ENCODE measurements at regions not wholly inside any gene's neighbourhood (a gene's known extent, or its start where the extent isn't known, plus 50 kb on each side); places are given as distances from the start of the nearest gene placed in this dataset.

DNA sequence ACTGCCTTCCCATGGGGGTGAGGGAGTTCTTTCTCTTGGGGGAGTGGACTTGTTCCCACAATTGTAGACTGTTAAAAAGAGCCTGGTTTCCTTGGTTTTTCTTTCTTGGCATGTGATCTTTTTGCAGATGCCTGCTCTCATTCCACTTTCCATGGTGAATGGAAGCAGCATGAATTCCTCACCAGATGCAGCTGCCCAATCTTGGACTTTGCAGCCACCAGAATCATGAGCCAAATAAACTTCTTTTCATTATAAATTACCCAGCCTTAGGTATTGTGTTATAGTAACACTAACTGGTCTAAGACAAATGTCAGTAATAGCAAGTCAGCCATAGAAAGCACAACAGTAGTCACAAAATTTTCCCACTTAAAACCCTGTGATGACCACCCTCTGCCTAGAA, 260.5 kb upstream of the THBS1 start:
- H3K4me3 ChIP-seq (ENCODE audit: low read depth, low read length), result no peak overlapping the region
- H3K27me3 ChIP-seq (ENCODE audit: insufficient read depth, low read length), result no peaks in the 10 kb centered on the region
- H3K4me1 ChIP-seq (ENCODE audit: control insufficient read depth, insufficient read depth, low read length, unreplicated experiment), result no peaks in the 10 kb centered on the region
- no peak overlapping the region for H2AFZ ChIP-seq (ENCODE audit: low read length, unreplicated experiment)
- no peak overlapping the region for H3K27ac ChIP-seq (ENCODE audit: low read depth, low read length)
- no peaks in the 10 kb centered on the region for H3K36me3 ChIP-seq (ENCODE audit: insufficient read depth, low read length)
- H3K79me2 ChIP-seq (ENCODE audit: control insufficient read depth, insufficient read depth, low read length, unreplicated experiment), result no peaks in the 10 kb centered on the region

DNA sequence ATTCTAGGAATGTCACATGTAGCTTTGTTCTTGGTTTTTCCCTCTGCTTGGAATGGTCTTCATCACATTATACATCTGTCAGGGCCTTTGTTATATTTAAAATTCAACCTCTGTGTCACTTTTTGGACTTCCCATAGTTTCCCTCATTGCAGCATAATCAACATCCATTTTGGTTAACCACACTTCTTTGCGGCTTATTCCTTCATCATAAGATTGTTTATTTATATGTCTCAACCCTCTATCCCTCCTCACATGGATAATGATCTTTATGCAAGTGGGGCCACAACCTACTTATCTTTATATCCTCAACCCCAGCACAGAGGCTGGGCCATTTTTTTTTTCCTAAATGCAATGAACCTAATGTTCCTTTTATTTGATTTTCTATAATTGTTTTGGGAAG, 260.0 kb upstream of the THBS1 start:
- Histone ChIP-seq H3K4me3 (ENCODE audit: low read depth, low read length) (no peak overlapping the region), H3K27me3 (ENCODE audit: insufficient read depth, low read length) (no peaks in the 10 kb centered on the region)

DNA sequence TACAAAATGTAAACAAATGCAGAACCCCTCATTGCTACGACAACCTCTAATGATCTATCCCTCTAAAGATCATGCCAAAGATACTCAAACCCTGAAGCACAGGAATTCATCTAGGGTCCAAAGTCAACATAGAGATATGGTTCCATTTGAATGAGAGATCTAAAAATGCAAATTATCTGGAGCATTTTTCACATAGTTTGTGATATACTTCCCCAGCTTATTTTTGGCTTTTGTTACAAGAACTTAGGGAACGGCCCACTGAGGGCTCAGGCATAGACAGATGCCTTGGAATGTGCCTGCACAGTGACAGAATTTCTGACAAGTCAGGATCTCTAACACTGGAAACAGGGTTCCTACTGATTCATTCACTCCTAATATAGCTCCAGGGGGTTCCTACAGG, 258.9 kb upstream of the THBS1 start:
- Histone ChIP-seq H3K36me3 (ENCODE audit: insufficient read depth, low read length) (no peaks in the 10 kb centered on the region), H3K27me3 (ENCODE audit: insufficient read depth, low read length) (no peaks in the 10 kb centered on the region), H2AFZ (ENCODE audit: low read length, unreplicated experiment) (peak overlapping the region; percentile 61), H3K79me2 (ENCODE audit: control insufficient read depth, insufficient read depth, low read length, unreplicated experiment) (no peaks in the 10 kb centered on the region), H3K27ac (ENCODE audit: low read depth, low read length) (no peak overlapping the region), H3K4me1 (ENCODE audit: control insufficient read depth, insufficient read depth, low read length, unreplicated experiment) (no peaks in the 10 kb centered on the region), H3K4me3 (ENCODE audit: low read depth, low read length) (no peak overlapping the region)

More for the DNA sequence above, 260.0 kb upstream of the THBS1 start:
- H3K4me1 ChIP-seq (ENCODE audit: control insufficient read depth, insufficient read depth, low read length, unreplicated experiment), result no peaks in the 10 kb centered on the region
- H3K36me3 ChIP-seq (ENCODE audit: insufficient read depth, low read length), result no peaks in the 10 kb centered on the region
- no peak overlapping the region for H2AFZ ChIP-seq (ENCODE audit: low read length, unreplicated experiment)
- H3K27ac ChIP-seq (ENCODE audit: low read depth, low read length), result no peak overlapping the region
- H3K79me2 ChIP-seq (ENCODE audit: control insufficient read depth, insufficient read depth, low read length, unreplicated experiment), result no peaks in the 10 kb centered on the region

- Histone ChIP-seq H3K36me3 (ENCODE audit: insufficient read depth, low read length) (no peaks in the 10 kb centered on the region), H3K4me1 (ENCODE audit: control insufficient read depth, insufficient read depth, low read length, unreplicated experiment) (no peaks in the 10 kb centered on the region), H3K4me3 (ENCODE audit: low read depth, low read length) (no peak overlapping the region), H2AFZ (ENCODE audit: low read length, unreplicated experiment) (no peak overlapping the region), H3K27ac (ENCODE audit: low read depth, low read length) (no peak overlapping the region), H3K27me3 (ENCODE audit: insufficient read depth, low read length) (no peaks in the 10 kb centered on the region), H3K79me2 (ENCODE audit: control insufficient read depth, insufficient read depth, low read length, unreplicated experiment) (no peaks in the 10 kb centered on the region)
These were observed 257.7 kb upstream of the THBS1 start for GRCh38 chr15:39323157-39323556.

GRCh38 chr15:39323706-39324105, 257.2 kb upstream of the THBS1 start:
- no peaks in the 10 kb centered on the region for H3K79me2 ChIP-seq (ENCODE audit: control insufficient read depth, insufficient read depth, low read length, unreplicated experiment)
- no peak overlapping the region for H3K27ac ChIP-seq (ENCODE audit: low read depth, low read length)
- no peaks in the 10 kb centered on the region for H3K4me1 ChIP-seq (ENCODE audit: control insufficient read depth, insufficient read depth, low read length, unreplicated experiment)
- H3K27me3 ChIP-seq (ENCODE audit: insufficient read depth, low read length), result no peaks in the 10 kb centered on the region
- H2AFZ ChIP-seq (ENCODE audit: low read length, unreplicated experiment), result no peak overlapping the region
- H3K36me3 ChIP-seq (ENCODE audit: insufficient read depth, low read length), result no peaks in the 10 kb centered on the region
- H3K4me3 ChIP-seq (ENCODE audit: low read depth, low read length), result no peak overlapping the region

- H2AFZ ChIP-seq (ENCODE audit: low read length, unreplicated experiment), result no peak overlapping the region
- no peak overlapping the region for H3K27ac ChIP-seq (ENCODE audit: low read depth, low read length)
- no peaks in the 10 kb centered on the region for H3K4me1 ChIP-seq (ENCODE audit: control insufficient read depth, insufficient read depth, low read length, unreplicated experiment)
- H3K4me3 ChIP-seq (ENCODE audit: low read depth, low read length), result no peak overlapping the region
- H3K79me2 ChIP-seq (ENCODE audit: control insufficient read depth, insufficient read depth, low read length, unreplicated experiment), result no peaks in the 10 kb centered on the region
- no peaks in the 10 kb centered on the region for H3K36me3 ChIP-seq (ENCODE audit: insufficient read depth, low read length)
- no peaks in the 10 kb centered on the region for H3K27me3 ChIP-seq (ENCODE audit: insufficient read depth, low read length)
These were observed 254.4 kb upstream of the THBS1 start for GRCh38 chr15:39326306-39326975.

DNA sequence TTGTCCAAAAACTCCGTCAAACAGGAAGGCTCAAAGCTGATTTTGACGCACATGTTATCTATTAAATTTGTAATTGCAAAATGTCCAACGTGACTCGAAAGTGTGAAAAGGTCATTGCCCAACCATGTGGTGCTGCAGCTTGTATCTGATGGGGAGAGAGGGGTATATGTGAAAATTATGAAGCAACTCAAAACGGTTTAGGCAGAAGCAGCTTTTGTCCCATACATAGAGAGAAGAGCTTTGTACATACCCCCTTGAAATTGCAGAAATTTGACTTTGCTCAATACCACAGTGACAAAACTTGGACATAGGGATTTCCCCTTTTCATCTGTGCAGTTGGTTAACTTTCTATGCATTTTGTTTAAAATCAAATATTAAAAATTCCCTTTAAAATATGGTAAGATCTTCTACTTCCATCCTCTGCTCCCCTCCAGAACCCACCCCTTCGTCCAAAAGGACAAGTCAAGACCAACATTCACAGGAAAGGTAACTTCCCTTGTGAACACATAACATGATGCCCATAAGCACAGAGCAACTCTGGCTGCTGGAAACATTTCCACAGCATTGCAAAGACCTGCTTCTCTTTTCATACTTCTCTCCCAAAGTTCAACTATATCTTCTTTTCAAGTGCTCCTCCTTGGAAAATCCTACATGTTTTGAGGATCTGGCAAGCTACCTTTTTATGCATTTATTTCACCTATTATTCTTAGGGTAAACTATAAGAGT, 253.7 kb upstream of the THBS1 start:
- no peak overlapping the region for H3K4me3 ChIP-seq (ENCODE audit: low read depth, low read length)
- H3K27ac ChIP-seq (ENCODE audit: low read depth, low read length), result no peak overlapping the region
- H3K27me3 ChIP-seq (ENCODE audit: insufficient read depth, low read length), result no peaks in the 10 kb centered on the region
- no peaks in the 10 kb centered on the region for H3K4me1 ChIP-seq (ENCODE audit: control insufficient read depth, insufficient read depth, low read length, unreplicated experiment)
- H3K36me3 ChIP-seq (ENCODE audit: insufficient read depth, low read length), result no peaks in the 10 kb centered on the region
- H3K79me2 ChIP-seq (ENCODE audit: control insufficient read depth, insufficient read depth, low read length, unreplicated experiment), result no peaks in the 10 kb centered on the region
- no peak overlapping the region for H2AFZ ChIP-seq (ENCODE audit: low read length, unreplicated experiment)

DNA sequence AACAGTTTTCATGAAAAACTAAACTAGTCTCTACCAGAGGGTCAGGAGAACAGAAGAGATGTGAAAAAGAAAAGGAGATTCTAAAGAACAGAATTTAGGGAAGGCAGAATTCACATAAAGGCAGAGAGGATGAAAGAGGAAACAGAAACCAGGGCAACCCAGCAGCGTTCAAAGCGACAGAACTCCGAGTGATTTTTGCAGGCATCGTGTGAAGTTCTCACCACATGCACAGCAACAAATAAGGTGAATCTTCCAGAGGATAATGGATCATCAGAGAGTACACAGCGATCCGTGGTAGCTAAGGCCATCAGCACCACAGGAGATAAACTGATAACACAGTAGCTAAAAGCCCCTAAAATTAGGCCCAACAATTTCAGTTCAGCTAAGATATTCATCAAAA, 250.8 kb upstream of the THBS1 start:
- Histone ChIP-seq H2AFZ (ENCODE audit: low read length, unreplicated experiment) (no peak overlapping the region), H3K27me3 (ENCODE audit: insufficient read depth, low read length) (no peaks in the 10 kb centered on the region), H3K36me3 (ENCODE audit: insufficient read depth, low read length) (no peaks in the 10 kb centered on the region), H3K27ac (ENCODE audit: low read depth, low read length) (no peak overlapping the region), H3K4me1 (ENCODE audit: control insufficient read depth, insufficient read depth, low read length, unreplicated experiment) (no peaks in the 10 kb centered on the region), H3K4me3 (ENCODE audit: low read depth, low read length) (no peak overlapping the region), H3K79me2 (ENCODE audit: control insufficient read depth, insufficient read depth, low read length, unreplicated experiment) (no peaks in the 10 kb centered on the region)

- Histone ChIP-seq H3K36me3 (ENCODE audit: insufficient read depth, low read length) (no peaks in the 10 kb centered on the region), H3K4me3 (ENCODE audit: low read depth, low read length) (no peak overlapping the region), H2AFZ (ENCODE audit: low read length, unreplicated experiment) (no peak overlapping the region), H3K4me1 (ENCODE audit: control insufficient read depth, insufficient read depth, low read length, unreplicated experiment) (no peaks in the 10 kb centered on the region), H3K79me2 (ENCODE audit: control insufficient read depth, insufficient read depth, low read length, unreplicated experiment) (no peaks in the 10 kb centered on the region), H3K27me3 (ENCODE audit: insufficient read depth, low read length) (no peaks in the 10 kb centered on the region), H3K27ac (ENCODE audit: low read depth, low read length) (no peak overlapping the region)
These were observed 249.3 kb upstream of the THBS1 start for GRCh38 chr15:39331584-39331983.

GRCh38 chr15:39332846-39333245, 248.0 kb upstream of the THBS1 start:
- H2AFZ ChIP-seq (ENCODE audit: low read length, unreplicated experiment), result no peak overlapping the region
- no peaks in the 10 kb centered on the region for H3K4me1 ChIP-seq (ENCODE audit: control insufficient read depth, insufficient read depth, low read length, unreplicated experiment)
- no peaks in the 10 kb centered on the region for H3K27me3 ChIP-seq (ENCODE audit: insufficient read depth, low read length)
- no peak overlapping the region for H3K4me3 ChIP-seq (ENCODE audit: low read depth, low read length)
- no peaks in the 10 kb centered on the region for H3K79me2 ChIP-seq (ENCODE audit: control insufficient read depth, insufficient read depth, low read length, unreplicated experiment)
- H3K36me3 ChIP-seq (ENCODE audit: insufficient read depth, low read length), result no peaks in the 10 kb centered on the region
- H3K27ac ChIP-seq (ENCODE audit: low read depth, low read length), result no peak overlapping the region

GRCh38 chr15:39333393-39333792, 247.5 kb upstream of the THBS1 start:
- no peaks in the 10 kb centered on the region for H3K27me3 ChIP-seq (ENCODE audit: insufficient read depth, low read length)
- no peaks in the 10 kb centered on the region for H3K4me1 ChIP-seq (ENCODE audit: control insufficient read depth, insufficient read depth, low read length, unreplicated experiment)
- no peaks in the 10 kb centered on the region for H3K36me3 ChIP-seq (ENCODE audit: insufficient read depth, low read length)
- H2AFZ ChIP-seq (ENCODE audit: low read length, unreplicated experiment), result no peak overlapping the region
- H3K27ac ChIP-seq (ENCODE audit: low read depth, low read length), result no peak overlapping the region
- H3K79me2 ChIP-seq (ENCODE audit: control insufficient read depth, insufficient read depth, low read length, unreplicated experiment), result no peaks in the 10 kb centered on the region
- H3K4me3 ChIP-seq (ENCODE audit: low read depth, low read length), result no peak overlapping the region

Data from ACC112 (cell line).